Left lung (tissue), 4 donors: ENCODE measurements at regions not wholly inside any gene's neighbourhood (a gene's known extent, or its start where the extent isn't known, plus 50 kb on each side); places are given as distances from the start of the nearest gene placed in this dataset.

Experiments used
- ATAC-seq: fragments of 200-7000 bp; cut with Tn5 transposase; one replicate; pipeline ENCODE4 v1.9.1; 2020; ENCODE audit warnings: moderate library complexity
- DNase-seq, 4 donors: peaks; one replicate each; pipeline ENCODE4 v3.0.0-alpha.2; 2013 to 2020
- H3K27ac ChIP-seq, 2 donors: fragments of 200-600 bp; sonication (generic) in 1 of 2; one replicate each; pipeline versions ENCODE4 v1.5.0 to v1.8.0; 2020 to 2021
- H3K27me3 ChIP-seq, 2 donors: fragments of 200-600 bp; sonication (generic) in 1 of 2; one replicate each; pipeline versions ENCODE4 v1.5.0 to v1.8.0; 2020 to 2021
- H3K36me3 ChIP-seq, 2 donors: fragments of 200-600 bp; sonication (generic) in 1 of 2; one replicate each; pipeline versions ENCODE4 v1.5.0 to v1.8.0; 2020 to 2021
- H3K4me1 ChIP-seq, 2 donors: fragments of 200-600 bp; one replicate each; pipeline ENCODE4 v1.8.0; 2021
- H3K4me3 ChIP-seq, 2 donors: fragments of 200-600 bp; sonication (generic) in 1 of 2; one replicate each; pipeline versions ENCODE4 v1.5.0 to v1.8.0; 2020 to 2021; ENCODE audit warnings: mild to moderate bottlenecking in 1 of 2
- H3K9me3 ChIP-seq, 2 donors: fragments of 200-600 bp; sonication (generic) in 1 of 2; one replicate each; pipeline versions ENCODE4 v1.5.0 to v1.8.0; 2020 to 2021
- CTCF ChIP-seq, 2 donors: fragments of 200-600 bp; sonication (generic) in 1 of 2; IDR thresholded peaks; one replicate each; pipeline versions ENCODE4 v1.5.0 to v1.8.0; 2021; ENCODE audit warnings: antibody characterized with exemption in 2 of 2
- intact Hi-C, 2 donors: fragments of 100-400 bp; cut with DNase I; formaldehyde crosslinking; loops; one replicate each; pipeline versions ENCODE4 v1.11.2 to v1.14.2; 2022
- donor health status: DM: no; HTN: yes; CAD: no.
- donor health status: DM: no; HTN: no; CAD: no.

DNA sequence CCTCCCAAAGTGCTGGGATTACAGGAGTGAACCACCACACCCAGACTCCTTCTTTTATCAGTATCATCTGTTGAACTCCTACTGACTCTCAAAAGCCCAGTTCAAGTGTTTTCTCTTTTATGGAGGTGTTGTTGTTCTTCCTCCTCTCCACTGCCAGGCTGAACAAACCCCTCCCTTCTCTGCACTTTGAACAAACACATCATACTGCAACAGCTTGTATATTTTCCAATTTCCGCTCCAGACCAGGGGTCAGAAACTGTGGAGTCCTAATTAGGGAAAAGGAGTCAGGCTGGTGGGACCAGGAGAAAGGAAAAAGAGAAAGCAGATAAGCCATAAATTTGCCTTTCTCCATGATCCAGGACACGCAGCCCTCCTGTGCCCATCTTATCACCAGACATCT lies 148.1 kb upstream of the HMHB1 start:
- H3K9me3 ChIP-seq: no peaks in the 10 kb centered on the region
- DNase-seq (no peak), ATAC-seq (no peak)
- no peaks in the 10 kb centered on the region for H3K4me1 ChIP-seq
- H3K27me3 ChIP-seq: no peaks in the 10 kb centered on the region
- no peak for TF ChIP-seq CTCF (IDR thresholded peaks at IDR 0.05)
- no peak overlapping the region for H3K27ac ChIP-seq
- no peaks in the 10 kb centered on the region for H3K36me3 ChIP-seq
- no peak overlapping the region for H3K4me3 ChIP-seq
- intact Hi-C loops: no loop called here

DNA sequence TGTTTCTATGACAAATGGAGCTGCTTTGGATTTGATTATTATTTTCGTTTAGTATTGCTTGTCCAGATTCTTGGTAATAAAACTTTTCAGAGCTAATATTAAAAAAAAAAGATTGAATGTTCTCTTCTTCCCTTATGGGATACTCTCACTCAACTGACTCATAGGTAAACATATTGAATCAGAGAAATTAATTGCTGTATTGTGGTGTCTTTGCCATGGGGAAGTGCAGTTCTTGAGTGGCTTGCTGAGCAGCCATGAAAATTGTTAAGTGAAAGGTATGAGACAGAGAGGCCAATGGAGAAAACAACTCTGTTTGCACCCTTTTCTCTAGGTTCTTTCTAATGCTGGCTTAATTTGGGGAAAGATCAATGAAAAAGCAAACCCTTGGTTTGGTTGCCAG lies 149.9 kb upstream of the HMHB1 start:
- H3K36me3 ChIP-seq: no peaks in the 10 kb centered on the region
- DNase-seq (no peak), ATAC-seq (peak; percentile 37)
- H3K9me3 ChIP-seq: no peaks in the 10 kb centered on the region
- no peak overlapping the region for H3K27ac ChIP-seq
- H3K4me1 ChIP-seq: peaks cover 0 to 5% of the 10 kb centered on the region in 2 donors
- no peak for TF ChIP-seq CTCF (IDR thresholded peaks at IDR 0.05)
- intact Hi-C loops: no loop called here
- H3K4me3 ChIP-seq: no peak overlapping the region
- no peaks in the 10 kb centered on the region for H3K27me3 ChIP-seq

DNA sequence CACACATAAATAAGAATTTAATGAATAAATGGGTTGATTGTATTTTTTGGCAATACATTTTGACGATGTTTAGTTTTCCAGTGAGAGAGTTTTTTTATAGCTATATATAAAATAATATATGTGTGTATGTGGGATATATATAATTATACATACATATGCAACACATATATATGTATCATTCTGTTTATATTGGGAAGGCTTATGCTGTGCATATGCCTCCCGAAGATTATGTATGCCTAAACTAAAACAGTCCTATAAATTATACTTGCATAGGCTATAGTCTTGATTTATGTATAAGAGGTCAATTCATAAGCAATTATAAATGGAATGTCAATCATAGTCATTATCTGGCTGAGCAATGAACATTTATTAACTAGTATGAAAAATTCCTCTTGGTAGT lies 151.3 kb upstream of the HMHB1 start:
- ATAC-seq (no peak), DNase-seq (no peak)
- Histone ChIP-seq H3K4me1 (peaks cover 0 to 5% of the 10 kb centered on the region in 2 donors), H3K27ac (no peak overlapping the region), H3K9me3 (no peaks in the 10 kb centered on the region), H3K36me3 (no peaks in the 10 kb centered on the region), H3K4me3 (no peak overlapping the region), H3K27me3 (no peaks in the 10 kb centered on the region)
- TF ChIP-seq CTCF (IDR thresholded peaks at IDR 0.05): no peak
- intact Hi-C loops: no loop called here

DNA sequence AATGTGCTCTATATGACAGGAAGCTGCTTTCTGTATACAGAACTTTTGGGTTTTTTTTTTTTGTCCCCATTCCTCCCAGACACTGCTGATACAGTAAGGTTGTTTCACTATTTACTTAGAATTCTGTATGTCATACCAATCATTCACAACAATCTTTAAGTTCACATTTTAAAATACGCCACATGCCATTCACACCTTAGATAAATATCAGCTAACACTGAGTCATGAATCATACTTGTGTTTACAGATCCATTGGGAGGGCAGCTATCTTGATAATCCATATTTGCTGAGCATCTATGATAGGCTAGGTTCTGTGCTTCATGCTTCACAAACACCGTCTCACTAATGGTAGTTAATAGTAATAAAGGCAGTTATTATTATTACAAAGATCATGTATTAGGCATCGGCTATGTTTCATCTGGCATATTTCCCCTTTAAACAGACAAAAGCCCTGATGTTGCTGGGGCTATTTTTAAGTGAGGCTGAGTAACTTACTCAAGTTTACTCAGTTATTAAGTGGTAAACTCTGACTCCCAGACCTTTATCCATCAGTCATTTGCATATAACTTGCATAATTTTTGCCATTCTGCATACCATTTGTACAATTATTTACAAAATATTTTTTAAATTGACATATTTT lies 152.2 kb upstream of the HMHB1 start:
- DNase-seq (no peak), ATAC-seq (peak; percentile 81)
- Histone ChIP-seq H3K4me1 (peaks cover 0 to 5% of the 10 kb centered on the region in 2 donors), H3K9me3 (no peaks in the 10 kb centered on the region), H3K27ac (no peak overlapping the region), H3K36me3 (no peaks in the 10 kb centered on the region), H3K27me3 (no peaks in the 10 kb centered on the region), H3K4me3 (no peak overlapping the region)
- TF ChIP-seq CTCF (IDR thresholded peaks at IDR 0.05): no peak
- intact Hi-C loops: no loop called here

GRCh38 chr5:143658956-143659355 lies 153.0 kb upstream of the HMHB1 start:
- Histone ChIP-seq H3K4me3 (no peak overlapping the region), H3K27ac (no peak overlapping the region), H3K4me1 (peaks cover 0 to 5% of the 10 kb centered on the region in 2 donors), H3K36me3 (no peaks in the 10 kb centered on the region), H3K27me3 (no peaks in the 10 kb centered on the region), H3K9me3 (no peaks in the 10 kb centered on the region)
- DNase-seq: no peak
- intact Hi-C loops: no loop called here
- ATAC-seq: no peak
- TF ChIP-seq CTCF (IDR thresholded peaks at IDR 0.05): no peak
